ENCODE measurements at regions not wholly inside any gene's neighbourhood (a gene's known extent, or its start where the extent isn't known, plus 50 kb on each side); places are given as distances from the start of the nearest gene placed in this dataset.

GRCh38 chr2:71277536-71278103 lies 50.7 kb upstream of the PAIP2B start:
- DNase-seq (ENCODE audit: low read depth), result no peak

- DNase-seq (ENCODE audit: low read depth), result no peak
Observed at GRCh38 chr2:71277147-71277475, 50.2 kb upstream of the PAIP2B start.

- DNase-seq (ENCODE audit: low read depth), result peak; percentile 62
Observed at GRCh38 chr2:71276311-71277146, 49.6 kb upstream of the PAIP2B start.
